ENCODE measurements at regions not wholly inside any gene's neighbourhood (a gene's known extent, or its start where the extent isn't known, plus 50 kb on each side); places are given as distances from the start of the nearest gene placed in this dataset.
A peak's percentile ranks its signal among the peaks of the same experiment; 100 is the strongest.

- TF ChIP-seq CTCF (conservative IDR thresholded peaks at IDR 0.05) (no peak), ZFX (IDR thresholded peaks at IDR 0.05) (no peak)
- H3K27ac ChIP-seq = no peak overlapping the region
Observed at GRCh38 chr4:128583753-128584712, 225.5 kb upstream of the JADE1 start.

GRCh38 chr4:128582427-128582870, 227.1 kb upstream of the JADE1 start:
- H3K27ac ChIP-seq = no peak overlapping the region

GRCh38 chr4:128579154-128579853, 230.2 kb upstream of the JADE1 start:
- TF ChIP-seq CTCF (conservative IDR thresholded peaks at IDR 0.05) (no peak), ZFX (IDR thresholded peaks at IDR 0.05) (no peak)
- H3K27ac ChIP-seq = no peak overlapping the region

More at GRCh38 chr4:128582427-128582870, 227.1 kb upstream of the JADE1 start:
- TF ChIP-seq ZFX (IDR thresholded peaks at IDR 0.05) (no peak), CTCF (conservative IDR thresholded peaks at IDR 0.05) (no peak)

GRCh38 chr4:128574706-128575105, 234.8 kb upstream of the JADE1 start:
- H3K27ac ChIP-seq = no peak overlapping the region
- TF ChIP-seq CTCF (conservative IDR thresholded peaks at IDR 0.05) (peak; percentile 82), ZFX (IDR thresholded peaks at IDR 0.05) (no peak)

GRCh38 chr4:128573781-128574508, 235.6 kb upstream of the JADE1 start:
- no peak overlapping the region for H3K27ac ChIP-seq
- no peak for TF ChIP-seq ZFX (IDR thresholded peaks at IDR 0.05)
- TF ChIP-seq CTCF (conservative IDR thresholded peaks at IDR 0.05) = no peak

- no peak for TF ChIP-seq ZFX (IDR thresholded peaks at IDR 0.05)
- no peak for TF ChIP-seq CTCF (conservative IDR thresholded peaks at IDR 0.05)
- no peak overlapping the region for H3K27ac ChIP-seq
Observed at GRCh38 chr4:128572778-128573241, 236.7 kb upstream of the JADE1 start.
